HG03442 (cell line): ENCODE measurements at regions not wholly inside any gene's neighbourhood (a gene's known extent, or its start where the extent isn't known, plus 50 kb on each side); places are given as distances from the start of the nearest gene placed in this dataset.
"Not testable (repeated sequence)": the region's sequence is repeated elsewhere in the genome, so short reads cannot be mapped to it uniquely, and the experiment has no call there.

Source experiments
- ATAC-seq: cut with Tn5 transposase; IDR thresholded peaks from one replicate; pipeline ENCODE4 v1.9.1; 2021; ENCODE audit warnings: mild to moderate bottlenecking, moderate library complexity; ENCODE audit not compliant: unreplicated experiment

DNA sequence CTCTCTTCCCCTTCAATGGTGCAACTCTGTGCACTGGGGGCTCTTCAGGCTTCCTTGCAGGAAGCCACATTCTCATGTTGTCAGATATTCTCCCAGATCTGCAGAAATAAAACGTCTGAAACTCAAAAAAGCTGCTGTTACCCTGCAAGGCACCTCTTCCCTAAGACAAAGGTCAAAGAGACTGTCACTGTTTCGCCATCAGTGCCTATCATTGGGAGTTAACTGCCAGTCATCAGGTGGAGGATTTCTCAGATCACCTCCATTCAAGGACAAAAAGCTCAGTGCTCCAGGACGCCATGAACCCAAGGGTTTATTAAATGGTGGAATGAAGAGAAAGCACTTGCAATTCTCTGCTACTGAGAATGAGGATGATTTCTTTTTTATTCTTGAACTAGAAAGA is 144.6 kb upstream of the PALS2 start:
- ATAC-seq, result no peak

DNA sequence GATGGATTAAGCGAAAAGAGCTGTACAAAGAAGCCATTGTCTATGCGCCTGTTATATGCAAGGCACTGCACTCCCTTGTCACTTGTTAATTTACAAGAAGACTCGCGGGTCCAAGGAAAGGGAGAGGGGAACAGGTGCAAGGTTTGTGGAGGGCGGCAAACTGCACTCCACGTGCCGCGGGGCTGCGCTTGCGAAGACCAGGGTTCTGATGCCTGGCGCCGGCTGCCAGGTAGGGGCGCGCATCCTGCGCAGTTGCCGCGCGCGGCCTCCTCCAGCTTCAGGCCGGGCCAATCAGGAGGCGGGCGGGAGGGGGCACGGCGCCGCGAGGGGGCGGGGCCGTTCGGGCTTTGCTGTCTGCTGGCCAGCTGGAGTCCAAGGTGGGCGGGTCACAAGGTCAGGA is 140.6 kb upstream of the PALS2 start:
- no peak for ATAC-seq

DNA sequence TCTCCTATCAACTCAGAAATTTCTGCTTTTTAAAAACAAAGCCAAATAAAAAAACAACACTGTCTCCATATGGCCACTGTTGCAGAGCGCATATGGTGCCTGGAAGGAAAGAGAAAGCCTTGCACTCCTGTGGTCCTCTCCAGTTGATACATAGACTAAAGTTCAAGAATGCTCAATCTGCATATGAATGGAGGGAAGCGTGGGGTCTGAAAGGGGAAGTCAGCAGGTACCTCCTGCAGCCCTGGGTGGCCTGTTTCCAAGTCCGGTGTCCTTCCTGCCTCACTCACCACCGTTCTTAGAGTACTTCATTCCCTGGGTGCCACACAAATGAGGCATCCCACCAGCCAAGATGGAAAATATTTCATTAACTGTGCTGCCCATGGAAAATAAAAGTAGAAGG is 138.3 kb upstream of the PALS2 start:
- ATAC-seq, result no peak

DNA sequence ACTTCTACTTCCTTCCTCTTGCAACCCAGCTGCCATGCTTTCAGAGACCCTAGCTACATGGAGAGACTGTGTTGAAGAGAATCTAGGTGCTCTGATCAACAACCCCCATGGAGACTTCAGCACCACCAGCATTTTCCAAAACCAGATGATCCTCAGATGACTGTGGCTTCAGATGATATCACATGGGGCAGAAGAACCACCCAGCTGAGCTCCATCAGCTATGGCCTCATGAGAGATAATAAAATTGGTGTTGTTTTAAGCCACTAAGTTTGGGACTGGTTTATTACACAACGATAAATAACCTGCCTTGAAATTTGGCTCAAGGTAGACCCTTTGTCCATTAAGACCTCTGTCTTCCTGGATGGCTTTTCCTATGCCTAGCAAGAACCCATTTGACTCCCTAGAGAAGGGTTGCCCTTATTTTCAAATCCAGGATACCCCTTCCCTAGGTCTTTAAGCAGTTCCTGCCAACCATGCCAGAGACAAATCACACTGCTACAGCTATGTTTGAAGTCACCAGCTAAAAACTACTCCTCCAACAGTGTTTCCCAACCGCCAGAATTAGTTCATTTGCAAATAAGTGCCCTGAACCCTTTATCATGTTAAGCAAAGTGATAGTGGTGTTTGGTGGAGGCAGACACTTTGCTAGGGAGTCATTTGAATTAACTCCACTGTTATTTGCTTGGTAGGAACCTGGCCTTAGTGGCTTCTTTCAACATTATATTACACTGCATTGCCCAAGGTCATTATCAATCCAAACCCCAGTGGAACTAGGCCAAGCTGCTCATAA is 136.9 kb upstream of the PALS2 start:
- no peak for ATAC-seq

DNA sequence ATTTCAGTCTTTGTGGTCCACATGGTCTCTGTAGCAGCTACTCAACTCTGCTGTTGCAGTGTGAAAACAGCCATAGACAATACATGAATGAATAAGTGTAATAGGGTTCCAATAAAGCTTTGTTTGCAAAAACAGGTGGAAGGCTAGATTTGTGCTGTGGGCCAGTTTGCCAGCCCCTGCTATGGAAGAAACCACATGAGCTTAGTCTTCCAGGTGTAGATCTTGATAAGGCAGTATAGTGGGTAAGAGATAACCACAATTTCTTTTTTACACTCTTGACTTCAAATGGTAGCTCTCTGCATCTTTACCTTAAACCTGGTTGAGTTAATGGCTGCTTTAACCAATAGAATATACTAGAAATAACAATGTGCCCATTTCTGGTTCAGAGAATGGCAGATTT is 135.0 kb upstream of the PALS2 start:
- ATAC-seq, result no peak

DNA sequence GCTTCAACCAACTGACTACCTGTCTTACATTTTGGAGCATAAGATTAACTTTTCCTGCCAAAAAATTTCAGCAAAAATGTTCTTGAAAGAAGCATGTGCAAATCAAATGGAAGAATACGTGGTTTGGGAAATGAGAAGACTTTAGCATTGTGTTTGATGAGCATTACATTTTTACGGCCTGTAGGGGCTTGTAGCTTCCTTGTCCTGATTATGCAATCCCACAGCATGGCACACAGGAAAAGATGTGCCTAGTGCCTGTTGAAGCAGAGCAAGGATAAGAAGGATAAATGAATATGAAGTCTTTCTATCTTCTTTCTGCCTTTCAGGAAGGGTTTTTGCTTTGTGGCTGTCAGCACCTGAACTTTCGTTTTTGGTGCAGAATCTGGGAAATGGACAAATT is 134.1 kb upstream of the PALS2 start:
- not testable (repeated sequence) for ATAC-seq

DNA sequence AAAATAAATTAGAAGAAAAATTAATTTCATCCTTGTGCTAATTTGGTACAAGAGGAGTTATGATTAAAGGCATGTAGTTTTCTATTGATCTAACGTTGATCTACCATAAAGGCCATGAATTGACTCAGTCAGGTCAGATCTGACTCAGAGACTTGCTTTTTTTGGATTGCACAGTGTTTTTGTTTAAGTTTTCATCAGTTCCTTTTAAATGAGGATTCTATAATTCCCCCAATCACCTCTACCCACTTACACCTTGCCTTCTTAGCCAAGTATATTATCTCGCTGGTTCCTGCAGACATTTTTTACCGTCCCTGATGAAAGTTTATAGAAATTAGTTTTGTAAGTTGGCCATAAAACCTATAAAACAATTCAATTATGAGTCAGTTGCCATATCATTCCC is 132.4 kb upstream of the PALS2 start:
- peak; percentile 60 for ATAC-seq

DNA sequence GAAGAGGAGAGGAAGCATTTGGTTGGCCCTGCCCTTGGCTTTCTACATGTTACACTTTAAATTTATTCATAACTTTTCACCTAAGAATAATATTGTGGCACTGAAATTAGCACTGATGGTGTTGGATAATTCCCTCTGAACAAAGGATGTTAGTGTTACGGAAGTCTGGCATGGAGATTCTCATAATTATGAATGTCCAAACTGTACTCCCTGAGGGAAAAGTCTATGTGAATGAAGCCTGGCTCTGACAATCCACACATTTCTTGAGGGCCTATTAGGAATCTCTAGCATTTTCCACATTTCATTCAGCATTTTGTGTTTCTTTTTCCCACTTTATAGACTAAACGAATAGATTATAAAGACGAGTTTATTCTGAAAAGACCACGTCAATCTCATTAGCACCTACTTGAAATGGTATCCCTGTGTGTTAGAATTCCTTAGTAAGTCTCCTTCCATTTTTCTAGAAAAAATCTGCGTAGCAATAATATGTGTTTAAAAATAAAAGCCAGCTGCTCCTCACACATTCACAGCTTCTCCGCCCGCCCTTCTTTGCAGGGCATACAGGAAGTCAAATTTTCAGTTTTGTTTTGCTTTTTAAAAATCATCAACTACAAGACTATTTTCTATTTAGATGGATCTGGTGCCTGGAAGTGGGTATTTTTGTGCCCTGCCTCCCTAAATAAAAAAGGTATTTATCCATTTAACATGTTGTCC is 131.8 kb upstream of the PALS2 start:
- ATAC-seq, result no peak

DNA sequence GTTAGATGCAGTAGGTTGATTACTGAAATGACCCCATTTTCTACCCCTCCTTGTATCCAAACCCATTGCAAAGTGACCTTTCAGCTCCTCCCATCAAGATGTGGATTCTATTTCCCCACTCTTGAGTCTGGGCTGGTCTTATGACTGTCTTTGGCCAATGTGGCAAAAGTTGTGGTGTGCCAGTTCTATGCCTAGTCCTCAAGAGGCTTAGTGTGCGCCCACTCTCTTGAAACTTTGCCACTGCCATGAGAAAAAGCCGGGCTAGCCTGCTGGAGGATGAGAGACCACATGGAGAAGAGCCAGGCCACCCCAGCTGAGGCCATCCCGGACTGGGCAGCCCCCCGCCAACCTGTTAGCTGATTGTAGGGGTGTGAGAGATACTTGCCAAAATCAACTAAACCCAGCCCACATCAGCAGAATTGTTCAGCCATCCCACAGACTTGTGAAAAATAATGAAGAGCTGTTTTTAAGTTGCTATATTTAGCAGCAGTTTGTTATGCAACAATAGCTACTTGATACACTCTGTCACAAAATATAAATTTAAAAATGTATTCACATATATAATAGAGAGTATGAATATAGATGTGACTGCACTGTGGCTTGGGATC is 131.0 kb upstream of the PALS2 start:
- no peak for ATAC-seq

DNA sequence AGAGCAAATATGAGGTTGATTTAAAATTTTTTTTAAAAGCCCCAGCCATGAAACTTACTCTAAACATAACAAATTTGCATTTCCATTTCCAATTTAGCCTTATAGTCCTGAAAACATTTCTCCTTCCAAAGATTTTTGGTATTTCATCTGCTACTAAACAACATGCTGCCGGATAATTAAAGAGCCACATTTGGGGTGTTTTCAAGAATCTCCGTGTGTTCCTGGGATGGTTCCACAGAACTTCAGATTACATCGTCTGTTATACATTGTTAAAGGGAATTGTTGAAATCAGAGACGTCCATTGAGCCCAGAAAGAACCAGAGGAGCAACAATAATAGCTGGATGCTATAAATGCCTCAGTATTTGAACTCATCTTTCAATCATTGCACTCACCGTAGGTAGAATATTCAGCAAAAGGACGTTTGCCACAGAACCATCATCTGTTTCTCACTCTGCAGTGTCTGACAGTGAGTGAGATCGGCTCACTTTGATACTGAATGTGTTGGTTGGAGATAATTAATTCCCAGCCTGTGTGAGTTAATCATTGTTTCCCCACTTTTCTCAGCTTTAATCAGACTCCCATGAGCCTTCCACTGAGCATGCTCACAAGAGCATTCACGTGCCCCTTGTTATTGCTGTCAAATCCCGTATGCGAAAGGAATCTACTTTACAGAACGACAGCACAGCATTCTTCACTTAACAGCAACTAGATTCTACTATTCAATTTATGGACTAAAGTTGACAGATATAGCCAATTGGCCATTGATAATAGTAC is 128.4 kb upstream of the PALS2 start:
- no peak for ATAC-seq

DNA sequence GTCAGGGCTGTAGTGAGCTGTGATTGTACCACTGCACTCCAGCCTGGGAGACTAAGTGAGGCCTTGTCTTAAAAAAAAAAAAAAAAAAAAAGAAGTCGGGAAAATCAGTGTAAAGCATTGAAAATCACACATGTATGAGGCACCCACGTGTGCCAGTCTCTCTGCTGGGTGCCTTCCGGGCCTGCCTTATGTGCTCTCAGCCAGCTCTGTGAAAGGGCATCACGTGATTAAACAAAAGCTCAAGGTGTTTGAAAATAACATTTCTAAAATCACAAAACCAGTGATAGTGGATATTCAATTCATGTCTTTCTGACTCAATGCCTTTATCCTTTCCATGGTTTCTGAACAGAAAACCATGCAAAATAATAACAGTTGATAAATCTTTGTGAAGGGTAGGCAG is 125.2 kb upstream of the PALS2 start:
- ATAC-seq, result no peak

DNA sequence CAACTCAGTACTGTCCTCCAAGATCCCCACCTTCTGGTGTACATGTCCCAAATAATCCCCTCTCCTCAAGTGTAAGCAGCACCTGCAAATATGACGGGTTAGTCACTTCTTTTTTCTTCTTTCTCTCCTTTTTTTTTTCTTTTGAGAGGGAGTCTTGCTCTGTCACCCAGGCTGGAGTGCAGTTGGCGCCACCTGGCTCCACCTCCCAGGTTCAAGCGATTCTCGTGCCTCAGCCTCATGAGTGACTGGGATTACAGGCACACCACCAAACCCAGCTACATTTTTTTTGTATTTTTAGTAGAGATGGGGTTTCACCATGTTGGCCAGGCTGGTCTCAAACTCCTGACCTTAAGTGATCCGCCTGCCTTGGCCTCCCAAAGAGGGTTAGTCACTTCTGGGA is 123.8 kb upstream of the PALS2 start:
- not testable (repeated sequence) for ATAC-seq

DNA sequence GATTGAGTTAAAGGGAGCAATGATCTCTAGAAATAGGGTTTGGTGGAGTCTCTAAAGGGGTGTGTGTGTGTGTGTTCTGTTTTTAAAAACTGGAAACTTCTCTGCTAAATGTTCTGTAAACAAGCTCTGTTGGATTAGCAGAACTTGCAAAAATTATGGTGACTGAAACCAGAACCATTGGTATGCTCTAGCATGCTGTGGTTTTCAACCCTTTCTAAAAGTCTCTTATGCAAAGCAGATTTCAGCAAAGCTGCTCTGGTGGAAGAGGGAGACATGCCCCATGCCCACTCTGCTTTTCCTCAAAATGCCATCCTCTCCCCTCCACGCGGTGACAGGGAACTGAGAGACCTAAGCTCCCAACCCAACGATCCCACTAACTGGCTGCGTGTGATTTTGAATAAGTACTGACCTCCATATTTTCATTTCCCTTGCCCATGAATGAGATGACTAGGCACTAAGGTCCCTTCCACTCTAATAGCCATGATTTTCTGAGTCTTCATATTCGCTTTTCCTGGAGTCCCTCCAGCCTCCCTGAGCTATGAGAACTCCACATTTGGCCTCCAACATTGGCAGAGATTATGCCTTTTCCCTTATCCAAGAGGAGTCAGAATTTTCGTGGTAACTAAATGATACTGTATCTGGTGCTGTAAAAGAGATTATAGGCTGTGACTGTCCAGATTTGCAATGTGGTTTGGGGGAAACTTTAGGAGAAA is 117.3 kb upstream of the PALS2 start:
- peak; percentile 74 for ATAC-seq

DNA sequence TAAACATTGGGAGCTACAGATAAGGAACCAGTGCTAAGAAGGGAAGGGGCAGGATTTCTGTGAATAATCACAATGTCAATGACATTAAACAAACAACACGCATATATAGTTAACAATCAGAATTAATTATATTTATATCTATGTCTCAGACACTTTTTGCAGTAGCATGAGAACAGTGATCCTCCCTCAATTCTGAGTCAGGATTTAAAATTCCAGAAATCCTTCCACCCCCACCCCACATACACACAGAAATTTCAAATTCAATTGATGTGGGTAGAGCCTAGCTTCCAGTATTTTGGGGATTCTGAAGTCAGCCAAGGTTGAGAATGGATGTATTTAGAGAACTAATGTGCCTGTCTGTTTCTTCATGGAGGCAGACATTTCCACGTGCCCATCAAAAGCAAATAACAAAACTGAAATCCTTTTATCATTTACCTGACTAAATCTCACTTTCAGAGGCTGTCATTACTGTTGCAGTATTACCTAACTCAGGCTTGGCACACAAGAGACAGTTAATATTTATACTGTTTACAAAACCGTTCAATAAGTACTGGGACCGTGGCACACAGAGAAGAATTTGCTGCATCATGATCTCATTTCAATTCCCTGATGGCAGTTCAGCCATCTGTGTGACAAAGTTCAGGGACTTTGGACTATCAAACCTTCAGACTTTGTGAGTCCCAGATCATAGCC is 116.6 kb upstream of the PALS2 start:
- no peak for ATAC-seq

DNA sequence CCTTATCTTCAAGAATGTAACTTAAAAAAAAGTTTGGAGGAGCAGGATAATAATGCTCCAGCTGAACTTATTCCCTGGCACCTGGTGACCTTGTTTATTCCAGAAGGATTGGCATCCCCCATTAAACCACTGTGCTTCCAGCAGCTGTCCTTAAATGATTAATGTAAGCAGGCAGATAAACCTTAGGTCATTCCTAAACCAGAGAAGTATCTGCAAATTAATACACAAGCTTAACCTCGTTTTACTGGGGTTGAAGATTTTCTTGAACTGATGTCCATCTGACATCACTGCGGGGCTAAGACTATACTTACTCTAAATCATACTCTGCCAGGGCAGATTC is 116.1 kb upstream of the PALS2 start:
- ATAC-seq, result no peak

DNA sequence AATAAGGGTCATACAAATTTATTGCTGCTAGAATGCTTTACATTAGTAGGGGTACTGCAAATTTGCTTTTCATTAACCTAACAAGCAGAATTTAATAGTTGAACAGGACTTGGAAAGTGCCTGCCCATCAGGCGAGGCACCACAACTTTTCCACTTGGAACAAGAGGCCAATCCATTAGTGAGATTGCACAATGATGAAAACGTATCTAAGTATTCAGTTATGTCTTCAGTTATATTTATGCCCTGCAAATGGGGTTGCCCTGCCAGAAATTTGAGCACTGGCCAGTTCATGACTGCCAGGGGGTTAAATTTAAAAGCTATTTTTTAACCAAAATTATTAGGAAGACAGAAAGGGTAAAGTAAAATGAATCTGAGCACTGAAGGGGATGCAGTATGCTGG is 111.1 kb upstream of the PALS2 start:
- ATAC-seq, result no peak

DNA sequence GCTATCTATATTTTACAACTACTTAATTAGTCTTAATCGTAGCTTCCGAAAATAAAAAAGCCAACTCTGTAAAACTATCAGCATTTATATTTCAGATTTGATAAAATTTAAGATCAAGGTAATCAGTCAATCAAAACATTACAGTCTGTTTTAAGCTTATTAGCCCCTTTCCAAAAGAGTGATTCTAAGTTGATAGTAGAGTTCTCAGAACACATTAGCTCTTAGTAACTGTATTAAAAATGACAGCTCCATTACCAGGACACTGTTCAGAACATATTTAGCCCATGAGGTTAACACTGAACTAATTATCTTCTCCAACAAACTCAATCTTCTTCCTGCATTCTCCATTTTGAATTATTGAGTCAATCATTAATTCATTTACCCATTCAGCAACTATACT is 110.3 kb upstream of the PALS2 start:
- no peak for ATAC-seq

DNA sequence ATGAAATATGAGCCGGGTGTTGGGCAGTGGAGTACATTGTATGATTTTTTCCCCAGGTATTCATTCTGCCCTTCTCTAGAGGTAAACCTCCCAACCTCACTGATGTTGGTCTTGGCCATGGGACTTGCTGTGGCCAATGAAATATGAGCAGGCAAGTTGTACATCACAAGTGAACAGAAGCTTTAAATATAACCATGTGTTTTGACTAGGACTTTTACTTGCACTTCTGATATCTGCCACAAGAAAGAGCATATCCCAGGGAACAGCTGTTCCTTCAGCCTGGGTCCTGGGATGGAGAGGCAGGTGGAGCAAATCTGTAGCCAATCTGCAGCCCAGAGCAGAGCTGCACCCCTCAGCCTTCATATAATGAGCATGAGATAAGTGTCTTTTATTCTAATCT is 109.8 kb upstream of the PALS2 start:
- ATAC-seq, result no peak

DNA sequence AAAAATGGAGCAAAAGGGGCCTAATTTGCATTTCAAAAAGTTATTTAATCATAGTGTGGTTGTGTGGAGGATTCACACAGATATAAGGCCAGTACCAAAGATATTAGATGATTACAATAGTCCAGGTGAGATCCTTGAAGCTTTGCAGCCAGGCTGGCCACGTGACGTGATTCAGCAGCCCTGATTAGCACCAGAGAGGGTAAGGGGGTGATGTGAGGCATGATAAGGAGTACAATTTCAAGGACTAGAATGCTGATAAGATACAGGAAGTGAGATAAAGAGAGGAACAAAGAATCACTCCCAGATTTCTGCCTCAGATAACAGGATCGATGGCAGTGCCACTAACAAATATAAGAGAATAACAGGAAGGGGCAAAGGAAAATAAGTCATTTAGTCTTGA is 108.4 kb upstream of the PALS2 start:
- no peak for ATAC-seq

DNA sequence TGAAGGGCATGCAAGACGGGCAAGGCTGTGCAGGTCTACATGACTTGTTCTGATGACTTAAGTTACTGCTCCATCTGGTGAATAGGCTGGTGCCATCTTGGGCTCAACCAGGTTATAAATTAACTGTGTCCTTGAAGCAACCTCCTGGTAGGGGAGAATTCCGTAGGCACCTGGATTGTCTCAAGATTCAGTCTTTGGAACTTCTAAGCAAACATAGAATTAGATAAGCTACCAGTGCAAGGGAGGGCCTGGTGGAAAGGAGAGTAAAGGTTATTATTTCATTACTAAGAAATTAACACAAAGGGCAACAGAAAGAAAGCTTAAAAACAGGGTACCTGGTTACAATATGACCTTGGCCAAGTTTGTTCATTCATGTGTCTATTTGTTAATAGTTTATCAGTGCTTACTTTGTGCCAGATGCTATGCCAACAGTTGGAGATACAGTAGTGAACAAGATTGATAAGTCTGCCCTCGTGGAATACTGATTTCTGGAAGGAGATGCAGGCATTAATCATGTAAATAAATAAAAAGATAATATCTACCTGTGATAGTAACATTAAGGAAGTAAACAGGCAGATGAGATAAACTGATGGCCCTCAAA is 107.0 kb upstream of the PALS2 start:
- no peak for ATAC-seq
